Osteocyte (in vitro differentiated cells): ENCODE measurements at regions not wholly inside any gene's neighbourhood (a gene's known extent, or its start where the extent isn't known, plus 50 kb on each side); places are given as distances from the start of the nearest gene placed in this dataset.

Experiments
- DNase-seq: peaks from one replicate; pipeline ENCODE4 v3.0.0; 2021; ENCODE audit warnings: mixed read lengths; ENCODE audit not compliant: unreplicated experiment; ENCODE audit errors: extremely low spot score
- H3K27ac Mint-ChIP-seq: one replicate; pipeline ENCODE4 v1.8.0; 2021; ENCODE audit warnings: mild to moderate bottlenecking, mixed read lengths; ENCODE audit not compliant: unreplicated experiment
- H3K27me3 Mint-ChIP-seq: one replicate; pipeline ENCODE4 v1.8.0; 2021; ENCODE audit warnings: mixed read lengths; ENCODE audit not compliant: unreplicated experiment
- H3K36me3 Mint-ChIP-seq: one replicate; pipeline ENCODE4 v1.8.0; 2021; ENCODE audit warnings: mixed read lengths; ENCODE audit not compliant: unreplicated experiment
- H3K4me1 Mint-ChIP-seq: one replicate; pipeline ENCODE4 v1.8.0; 2021; ENCODE audit warnings: mixed read lengths; ENCODE audit not compliant: unreplicated experiment
- H3K4me3 Mint-ChIP-seq: one replicate; pipeline ENCODE4 v1.8.0; 2021; ENCODE audit warnings: mild to moderate bottlenecking, moderate library complexity, mixed read lengths; ENCODE audit not compliant: unreplicated experiment
- H3K9me3 Mint-ChIP-seq: one replicate; pipeline ENCODE4 v1.8.0; 2021; ENCODE audit warnings: mixed read lengths; ENCODE audit not compliant: unreplicated experiment
- TF ChIP-seq, protein P1 (sequence below): fragments of 200-600 bp; sonication (generic); IDR thresholded peaks from 2 replicates; pipeline ENCODE4 v1.5.0; 2021; ENCODE audit warnings: antibody characterized with exemption, mild to moderate bottlenecking, moderate library complexity

DNA sequence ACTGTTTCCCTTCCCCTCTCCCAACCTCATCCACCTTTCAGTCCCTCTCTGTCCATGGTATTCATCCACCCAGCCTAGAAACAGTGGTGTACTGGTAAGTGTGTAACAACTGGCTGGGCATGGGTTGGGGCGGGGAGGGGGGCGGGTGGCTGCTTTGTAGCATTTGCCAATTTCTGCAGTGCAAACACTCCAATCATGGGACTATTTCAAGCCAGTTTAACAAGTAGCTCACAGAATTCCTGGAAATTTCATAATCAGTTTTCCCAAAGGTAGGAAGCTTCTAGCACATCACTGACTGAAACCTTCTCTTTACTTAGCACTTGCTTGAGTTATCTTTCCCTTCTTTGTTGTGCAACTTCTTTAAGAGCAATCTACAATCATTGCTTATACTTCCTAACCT lies 100.8 kb upstream of the WASF3 start:
- H3K27ac Mint-ChIP-seq = no peak overlapping the region
- H3K27me3 Mint-ChIP-seq = peaks cover 16% of the 10 kb centered on the region
- H3K9me3 Mint-ChIP-seq = no peaks in the 10 kb centered on the region
- TF ChIP-seq, protein P1, sequence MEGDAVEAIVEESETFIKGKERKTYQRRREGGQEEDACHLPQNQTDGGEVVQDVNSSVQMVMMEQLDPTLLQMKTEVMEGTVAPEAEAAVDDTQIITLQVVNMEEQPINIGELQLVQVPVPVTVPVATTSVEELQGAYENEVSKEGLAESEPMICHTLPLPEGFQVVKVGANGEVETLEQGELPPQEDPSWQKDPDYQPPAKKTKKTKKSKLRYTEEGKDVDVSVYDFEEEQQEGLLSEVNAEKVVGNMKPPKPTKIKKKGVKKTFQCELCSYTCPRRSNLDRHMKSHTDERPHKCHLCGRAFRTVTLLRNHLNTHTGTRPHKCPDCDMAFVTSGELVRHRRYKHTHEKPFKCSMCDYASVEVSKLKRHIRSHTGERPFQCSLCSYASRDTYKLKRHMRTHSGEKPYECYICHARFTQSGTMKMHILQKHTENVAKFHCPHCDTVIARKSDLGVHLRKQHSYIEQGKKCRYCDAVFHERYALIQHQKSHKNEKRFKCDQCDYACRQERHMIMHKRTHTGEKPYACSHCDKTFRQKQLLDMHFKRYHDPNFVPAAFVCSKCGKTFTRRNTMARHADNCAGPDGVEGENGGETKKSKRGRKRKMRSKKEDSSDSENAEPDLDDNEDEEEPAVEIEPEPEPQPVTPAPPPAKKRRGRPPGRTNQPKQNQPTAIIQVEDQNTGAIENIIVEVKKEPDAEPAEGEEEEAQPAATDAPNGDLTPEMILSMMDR = no peak
- H3K36me3 Mint-ChIP-seq = no peaks in the 10 kb centered on the region
- no peaks in the 10 kb centered on the region for H3K4me1 Mint-ChIP-seq
- no peak for DNase-seq
- no peak overlapping the region for H3K4me3 Mint-ChIP-seq

DNA sequence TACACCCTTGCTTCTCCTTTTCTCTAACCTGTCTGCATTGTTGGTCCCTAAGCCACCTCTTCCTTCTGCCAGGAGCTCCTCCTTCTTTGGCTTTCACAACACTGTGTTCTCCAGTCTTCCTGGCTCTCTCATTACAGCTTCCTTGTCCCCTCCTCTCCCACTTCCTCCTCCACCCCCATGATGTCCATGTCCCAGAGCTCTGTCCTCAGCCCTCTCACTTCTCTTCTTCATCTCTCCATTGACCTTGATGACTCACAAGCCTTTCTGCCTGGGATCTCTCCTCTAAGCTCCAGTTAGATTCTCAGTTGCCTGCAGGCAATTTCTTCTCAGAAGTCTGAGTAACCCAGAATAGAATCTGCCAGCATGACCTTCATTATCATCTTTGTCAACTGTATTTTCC lies 100.3 kb upstream of the WASF3 start:
- TF ChIP-seq, protein P1 = no peak
- no peaks in the 10 kb centered on the region for H3K36me3 Mint-ChIP-seq
- H3K4me1 Mint-ChIP-seq = no peaks in the 10 kb centered on the region

DNA sequence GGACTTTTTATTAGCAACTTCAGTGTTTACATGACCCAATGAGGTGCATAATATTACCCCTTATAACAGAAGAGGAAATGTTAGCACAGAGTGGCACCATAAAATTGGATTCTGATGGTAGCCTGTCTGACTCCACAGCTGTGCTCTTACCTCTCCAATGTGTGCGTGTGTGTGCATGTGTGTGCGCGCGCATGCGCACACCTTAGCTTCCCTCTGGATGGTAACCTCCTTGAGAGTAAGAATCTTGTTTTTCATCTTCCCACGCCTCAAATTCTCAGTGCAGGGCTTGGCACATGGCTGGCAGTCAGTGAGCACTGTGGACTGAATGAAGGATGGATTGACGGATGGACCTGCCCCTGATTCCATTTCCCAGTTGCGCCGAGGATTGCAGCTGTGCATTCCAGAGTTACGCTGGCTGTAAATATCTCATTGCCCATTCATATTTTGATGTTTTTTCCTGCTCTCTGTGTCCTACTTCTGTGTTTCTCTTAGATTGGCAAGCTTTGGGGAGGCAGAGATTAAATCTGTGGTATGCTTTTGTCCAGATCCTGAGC lies 99.2 kb upstream of the WASF3 start:
- Mint-ChIP-seq H3K4me3 (no peak overlapping the region), H3K9me3 (no peaks in the 10 kb centered on the region), H3K27ac (no peak overlapping the region), H3K27me3 (peaks cover 8% of the 10 kb centered on the region), H3K36me3 (no peaks in the 10 kb centered on the region), H3K4me1 (no peaks in the 10 kb centered on the region)
- TF ChIP-seq, protein P1 = no peak
- peak; percentile 56 for DNase-seq

More for the DNA sequence above, 100.3 kb upstream of the WASF3 start:
- H3K9me3 Mint-ChIP-seq = no peaks in the 10 kb centered on the region
- H3K27ac Mint-ChIP-seq = no peak overlapping the region
- H3K4me3 Mint-ChIP-seq = no peak overlapping the region
- peaks cover 16% of the 10 kb centered on the region for H3K27me3 Mint-ChIP-seq
- DNase-seq = no peak

DNA sequence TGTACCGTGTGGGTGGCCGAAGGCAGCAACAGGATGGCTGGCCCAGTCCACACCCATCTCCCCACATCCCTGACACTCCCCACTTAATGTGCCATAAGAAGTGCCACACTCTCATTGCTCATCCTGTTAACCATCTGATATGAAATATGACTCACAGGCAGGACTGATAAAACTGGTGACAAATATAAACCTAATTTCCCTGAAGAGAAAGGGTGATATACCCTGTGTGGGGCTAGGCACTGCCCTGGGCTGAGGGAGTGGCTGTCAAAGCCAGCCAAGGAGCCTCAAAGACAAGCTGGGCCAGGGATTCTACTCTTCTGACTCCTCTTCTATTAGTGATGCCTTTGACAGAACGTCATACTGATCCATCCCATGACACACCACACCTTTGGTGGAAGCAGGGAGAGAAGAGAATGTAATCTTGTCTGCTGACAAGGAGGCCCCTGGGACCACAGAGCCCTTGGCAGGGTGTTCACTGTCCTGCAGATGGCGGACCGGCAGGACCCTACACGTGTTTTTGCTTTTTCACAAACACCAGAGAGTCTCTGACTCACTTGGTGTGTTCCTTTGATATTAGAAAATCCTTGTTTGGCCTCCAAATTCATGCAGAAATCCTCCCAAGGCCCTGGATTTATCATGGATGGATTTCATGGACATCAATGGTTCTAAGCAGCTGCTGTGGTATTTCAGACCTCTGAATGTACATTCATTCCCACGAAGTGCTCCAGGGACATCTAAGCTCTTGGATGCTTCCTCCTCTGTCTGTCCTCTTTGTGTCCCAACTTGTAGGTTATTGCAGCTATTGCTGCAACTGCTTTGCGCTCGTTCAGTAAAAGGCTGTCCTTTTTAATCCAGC lies 98.0 kb upstream of the WASF3 start:
- Mint-ChIP-seq H3K4me1 (no peaks in the 10 kb centered on the region), H3K27me3 (peaks cover 3% of the 10 kb centered on the region), H3K4me3 (no peak overlapping the region), H3K9me3 (no peaks in the 10 kb centered on the region), H3K36me3 (no peaks in the 10 kb centered on the region), H3K27ac (no peak overlapping the region)
- TF ChIP-seq, protein P1 = no peak
- peak; percentile 54 for DNase-seq

DNA sequence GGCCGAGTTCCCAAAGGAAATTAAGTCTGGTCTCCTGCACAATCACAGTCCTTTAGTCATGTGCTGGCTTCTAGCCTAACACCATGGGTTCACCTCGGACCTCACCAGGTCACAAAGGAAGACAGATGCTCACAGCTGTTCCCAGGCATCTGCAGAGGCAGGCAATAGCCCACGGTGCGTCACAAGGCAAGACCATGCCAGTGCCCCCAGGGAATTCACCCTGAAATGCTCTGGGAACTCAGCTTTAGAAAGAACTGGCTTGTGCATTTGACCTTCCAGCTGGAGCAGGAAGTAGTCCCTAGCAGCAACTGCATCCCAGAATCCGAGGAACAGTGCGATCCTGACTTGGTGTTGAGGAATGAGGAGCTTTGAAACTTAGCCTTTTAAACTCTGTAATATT lies 96.8 kb upstream of the WASF3 start:
- no peaks in the 10 kb centered on the region for H3K36me3 Mint-ChIP-seq
- H3K4me3 Mint-ChIP-seq = no peak overlapping the region
- TF ChIP-seq, protein P1 = no peak
- no peak for DNase-seq
- no peak overlapping the region for H3K27ac Mint-ChIP-seq
- H3K9me3 Mint-ChIP-seq = no peaks in the 10 kb centered on the region
- H3K4me1 Mint-ChIP-seq = no peaks in the 10 kb centered on the region
- peaks cover 3% of the 10 kb centered on the region for H3K27me3 Mint-ChIP-seq
